Adipocyte (in vitro differentiated cells): ENCODE measurements at regions not wholly inside any gene's neighbourhood (a gene's known extent, or its start where the extent isn't known, plus 50 kb on each side); places are given as distances from the start of the nearest gene placed in this dataset.

Experiments used
- DNase-seq: peaks from one replicate; pipeline ENCODE4 v3.0.0-alpha.2; 2015; ENCODE audit warnings: low read depth
- H3K27me3 ChIP-seq: replicated peaks from 2 replicates; pipeline ENCODE4 v1.7.0; 2013; ENCODE audit warnings: mild to moderate bottlenecking, low read length, moderate library complexity; ENCODE audit not compliant: control insufficient read depth, insufficient read depth
- H3K36me3 ChIP-seq: 2 replicates; pipeline ENCODE4 v1.7.0; 2013; ENCODE audit warnings: low read length, mild to moderate bottlenecking, moderate library complexity; ENCODE audit not compliant: control insufficient read depth, insufficient read depth, severe bottlenecking
- H3K4me1 ChIP-seq: 2 replicates; pipeline ENCODE4 v1.7.0; 2013; ENCODE audit warnings: mild to moderate bottlenecking, low read length, moderate library complexity; ENCODE audit not compliant: control insufficient read depth, insufficient read depth
- H3K4me3 ChIP-seq: 2 replicates; pipeline ENCODE4 v1.7.0; 2013; ENCODE audit warnings: mild to moderate bottlenecking, low read length, moderate library complexity
- H3K9ac ChIP-seq: 2 replicates; pipeline ENCODE4 v1.7.0; 2013; ENCODE audit warnings: mild to moderate bottlenecking, low read length, moderate library complexity
- H3K9me3 ChIP-seq: 2 replicates; pipeline ENCODE4 v1.7.0; 2013; ENCODE audit warnings: mild to moderate bottlenecking, low read length, moderate library complexity; ENCODE audit not compliant: control insufficient read depth

GRCh38 chr4:89528526-89529133, 221.0 kb upstream of the GPRIN3 start:
- Histone ChIP-seq H3K4me3 (no peak overlapping the region), H3K4me1 (no peaks in the 10 kb centered on the region), H3K9me3 (no peaks in the 10 kb centered on the region), H3K9ac (no peak overlapping the region), H3K36me3 (no peaks in the 10 kb centered on the region), H3K27me3 (no peaks in the 10 kb centered on the region)
- no peak for DNase-seq

GRCh38 chr4:89521826-89522225, 214.2 kb upstream of the GPRIN3 start:
- H3K4me1 ChIP-seq, result no peaks in the 10 kb centered on the region
- no peak overlapping the region for H3K9ac ChIP-seq
- H3K36me3 ChIP-seq, result no peaks in the 10 kb centered on the region
- H3K27me3 ChIP-seq, result peaks cover 5% of the 10 kb centered on the region
- H3K9me3 ChIP-seq, result no peaks in the 10 kb centered on the region
- H3K4me3 ChIP-seq, result no peak overlapping the region
- DNase-seq, result no peak

DNA sequence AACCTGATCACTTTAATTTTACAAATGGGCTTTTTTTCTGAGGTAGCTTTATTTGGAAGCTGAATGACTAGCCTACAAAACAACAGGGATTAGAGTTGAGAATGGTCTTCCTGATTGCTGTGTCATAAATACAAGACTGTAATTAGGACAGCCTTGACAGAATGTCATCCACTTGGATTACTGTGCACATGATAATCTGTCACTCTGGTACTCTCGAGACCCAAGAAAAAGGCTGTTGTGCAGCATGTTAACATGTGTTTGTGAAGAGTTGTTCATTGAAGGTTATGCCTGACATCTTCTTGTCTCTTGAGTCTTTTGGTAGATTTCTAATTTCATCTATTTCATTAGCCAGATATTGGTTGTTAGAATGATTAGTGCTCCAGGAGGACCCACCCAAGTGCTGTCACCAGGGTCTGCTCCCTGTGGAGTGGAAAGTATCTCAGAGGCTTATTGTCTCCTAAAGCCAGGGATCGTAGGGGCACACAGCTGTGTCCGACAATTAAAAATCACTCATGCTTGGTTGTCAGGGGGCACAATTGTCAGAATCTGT, 212.2 kb upstream of the GPRIN3 start:
- Histone ChIP-seq H3K27me3 (peaks cover 5% of the 10 kb centered on the region), H3K4me1 (no peaks in the 10 kb centered on the region), H3K4me3 (no peak overlapping the region), H3K9me3 (no peaks in the 10 kb centered on the region), H3K9ac (no peak overlapping the region), H3K36me3 (no peaks in the 10 kb centered on the region)
- DNase-seq, result no peak

DNA sequence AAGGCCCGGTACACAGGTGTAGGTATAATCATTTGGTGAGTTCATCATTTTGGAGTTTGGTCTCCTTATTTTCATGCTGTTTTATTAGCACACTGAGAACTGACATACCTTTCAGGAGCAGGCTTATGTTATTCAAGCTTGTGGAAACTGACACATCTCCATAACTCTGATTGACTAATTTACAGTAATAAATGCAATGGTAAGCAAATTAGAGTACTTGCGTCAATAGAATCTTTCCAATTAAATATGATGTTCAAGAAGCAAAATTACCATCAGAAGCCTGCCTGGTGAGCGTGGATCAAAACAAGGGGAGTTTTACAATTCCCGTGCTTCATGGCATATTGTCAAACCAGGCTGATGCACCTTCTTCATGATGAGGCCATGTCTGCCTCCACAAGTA, 210.7 kb upstream of the GPRIN3 start:
- H3K27me3 ChIP-seq, result peaks cover 5% of the 10 kb centered on the region
- no peaks in the 10 kb centered on the region for H3K4me1 ChIP-seq
- no peaks in the 10 kb centered on the region for H3K9me3 ChIP-seq
- no peak for DNase-seq
- H3K36me3 ChIP-seq, result no peaks in the 10 kb centered on the region
- no peak overlapping the region for H3K4me3 ChIP-seq
- no peak overlapping the region for H3K9ac ChIP-seq

GRCh38 chr4:89514811-89515210, 207.2 kb upstream of the GPRIN3 start:
- Histone ChIP-seq H3K9me3 (peaks cover under 1% of the 10 kb centered on the region), H3K9ac (no peak overlapping the region), H3K4me3 (no peak overlapping the region), H3K27me3 (no peaks in the 10 kb centered on the region), H3K4me1 (peaks cover 12% of the 10 kb centered on the region), H3K36me3 (no peaks in the 10 kb centered on the region)
- no peak for DNase-seq

DNA sequence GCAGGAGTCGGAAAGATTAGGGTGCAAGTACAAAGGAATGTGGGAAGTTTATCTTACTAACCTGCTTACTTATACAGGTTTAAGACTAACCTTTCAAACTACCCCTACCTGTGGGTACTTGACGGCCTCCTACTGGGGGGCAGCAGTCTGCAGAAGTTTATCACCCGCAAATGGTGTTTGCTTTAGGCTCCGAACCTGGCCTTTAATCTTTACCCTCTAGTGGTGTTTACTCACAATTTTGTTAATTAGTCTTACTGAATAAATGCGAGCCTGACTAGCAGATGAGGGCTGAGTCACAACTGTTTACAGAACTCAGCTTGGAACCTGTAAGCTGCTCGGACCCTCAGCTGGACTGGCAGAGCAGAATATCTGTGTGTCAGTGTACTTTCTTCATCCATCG, 204.2 kb upstream of the GPRIN3 start:
- Histone ChIP-seq H3K4me1 (peaks cover 25% of the 10 kb centered on the region), H3K27me3 (no peaks in the 10 kb centered on the region), H3K9me3 (peaks cover 2% of the 10 kb centered on the region), H3K9ac (no peak overlapping the region), H3K4me3 (no peak overlapping the region), H3K36me3 (no peaks in the 10 kb centered on the region)
- no peak for DNase-seq

GRCh38 chr4:89509708-89510281, 202.2 kb upstream of the GPRIN3 start:
- H3K4me3 ChIP-seq, result peak overlapping the region; percentile 5
- peak; percentile 94 for DNase-seq
- no peaks in the 10 kb centered on the region for H3K36me3 ChIP-seq
- peaks cover 2% of the 10 kb centered on the region for H3K9me3 ChIP-seq
- no peaks in the 10 kb centered on the region for H3K27me3 ChIP-seq
- no peak overlapping the region for H3K9ac ChIP-seq
- peaks cover 28% of the 10 kb centered on the region for H3K4me1 ChIP-seq

DNA sequence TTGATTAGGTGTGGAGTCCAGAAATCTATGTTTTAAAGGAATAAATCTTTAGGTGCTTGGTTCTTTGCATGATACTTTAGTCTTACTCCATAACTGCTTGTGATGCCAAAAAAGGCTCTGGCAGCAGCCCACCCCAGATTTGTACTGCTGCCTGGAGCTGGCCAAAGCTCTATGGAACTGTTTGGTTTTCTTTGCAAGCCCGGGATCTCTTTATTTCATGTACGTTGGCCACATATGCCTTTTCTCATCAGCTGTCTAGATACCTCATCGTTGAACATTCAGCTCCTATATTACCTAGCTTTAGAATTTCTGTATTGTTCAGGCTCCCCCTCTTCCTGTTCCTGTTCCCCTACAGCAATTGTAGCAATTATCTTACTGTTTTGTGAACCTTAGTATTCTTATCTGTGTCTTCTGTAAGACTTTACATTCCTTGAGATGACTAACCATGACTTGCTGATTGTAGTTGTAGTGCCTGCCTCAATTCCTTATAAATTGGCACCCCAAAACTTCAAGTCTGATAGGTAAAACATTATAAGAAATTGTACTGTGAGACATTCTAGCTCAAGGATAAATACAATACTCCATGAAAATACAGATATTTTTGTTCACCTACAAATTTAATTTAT, 199.4 kb upstream of the GPRIN3 start:
- H3K4me1 ChIP-seq, result peaks cover 28% of the 10 kb centered on the region
- no peaks in the 10 kb centered on the region for H3K36me3 ChIP-seq
- no peak overlapping the region for H3K4me3 ChIP-seq
- peaks cover 2% of the 10 kb centered on the region for H3K9me3 ChIP-seq
- no peak overlapping the region for H3K9ac ChIP-seq
- no peaks in the 10 kb centered on the region for H3K27me3 ChIP-seq
- no peak for DNase-seq

DNA sequence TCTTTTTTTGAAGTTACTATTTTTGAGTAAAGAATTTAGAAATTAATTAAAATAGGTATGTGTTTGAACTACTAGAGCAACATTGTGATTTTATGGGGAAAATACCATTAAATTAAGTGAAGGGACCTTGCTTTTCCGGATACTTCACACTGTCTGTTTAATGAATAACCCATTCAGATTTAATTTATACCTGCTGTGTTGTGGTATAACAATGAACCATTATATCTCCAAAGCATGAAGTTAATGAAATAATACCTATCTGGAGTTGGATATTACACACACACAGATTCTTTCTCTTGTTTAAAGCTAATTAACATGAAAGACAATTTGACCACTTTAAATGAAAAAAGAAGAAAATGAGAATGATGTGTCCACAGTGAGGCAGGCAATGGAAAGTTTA, 195.0 kb upstream of the GPRIN3 start:
- no peaks in the 10 kb centered on the region for H3K36me3 ChIP-seq
- peaks cover 14% of the 10 kb centered on the region for H3K4me1 ChIP-seq
- no peak for DNase-seq
- H3K9ac ChIP-seq, result no peak overlapping the region
- no peaks in the 10 kb centered on the region for H3K9me3 ChIP-seq
- no peaks in the 10 kb centered on the region for H3K27me3 ChIP-seq
- no peak overlapping the region for H3K4me3 ChIP-seq

GRCh38 chr4:89497517-89498308, 190.1 kb upstream of the GPRIN3 start:
- Histone ChIP-seq H3K4me3 (no peak overlapping the region), H3K9me3 (peaks cover 5% of the 10 kb centered on the region), H3K9ac (no peak overlapping the region)

DNA sequence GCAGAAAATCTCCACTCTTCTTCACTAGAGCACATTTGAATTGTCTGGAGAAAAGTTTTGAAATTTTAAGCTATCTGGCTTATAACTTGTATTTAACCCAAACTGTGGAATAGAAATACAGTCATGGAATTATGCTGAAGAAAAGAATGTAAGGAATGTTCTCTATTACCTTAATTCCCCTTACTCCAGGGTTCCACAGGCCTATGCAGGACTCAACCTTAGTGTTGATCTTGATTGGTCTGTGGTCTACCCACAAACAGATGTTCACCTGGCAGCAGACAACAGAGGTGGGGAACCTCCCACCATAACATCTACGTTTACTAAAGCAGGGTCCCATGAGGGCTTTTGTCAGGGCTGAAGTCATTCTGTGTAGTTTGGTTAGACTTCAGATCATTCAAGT, 189.3 kb upstream of the GPRIN3 start:
- Histone ChIP-seq H3K9me3 (peaks cover 5% of the 10 kb centered on the region), H3K4me3 (no peak overlapping the region), H3K9ac (no peak overlapping the region), H3K4me1 (peaks cover 32% of the 10 kb centered on the region), H3K27me3 (no peaks in the 10 kb centered on the region), H3K36me3 (no peaks in the 10 kb centered on the region)
- DNase-seq, result no peak

More at GRCh38 chr4:89497517-89498308, 190.1 kb upstream of the GPRIN3 start:
- no peaks in the 10 kb centered on the region for H3K36me3 ChIP-seq
- no peaks in the 10 kb centered on the region for H3K27me3 ChIP-seq
- peaks cover 23% of the 10 kb centered on the region for H3K4me1 ChIP-seq
- DNase-seq, result no peak
